HG03342 (cell line): ENCODE measurements at regions not wholly inside any gene's neighbourhood (a gene's known extent, or its start where the extent isn't known, plus 50 kb on each side); places are given as distances from the start of the nearest gene placed in this dataset.

Source experiments
- ATAC-seq: cut with Tn5 transposase; IDR thresholded peaks from one replicate; pipeline ENCODE4 v1.9.1; 2021; ENCODE audit warnings: mild to moderate bottlenecking, moderate library complexity; ENCODE audit not compliant: unreplicated experiment

GRCh38 chr12:92089559-92089958 is 56.1 kb downstream of the BTG1 start:
- no peak for ATAC-seq

- no peak for ATAC-seq
Observed at GRCh38 chr12:92088805-92089204, 56.8 kb downstream of the BTG1 start.

- ATAC-seq, result no peak
Observed at GRCh38 chr12:92085736-92086040, 60.0 kb downstream of the BTG1 start.

GRCh38 chr12:92085040-92085735 is 60.5 kb downstream of the BTG1 start:
- ATAC-seq, result peak; percentile 71

DNA sequence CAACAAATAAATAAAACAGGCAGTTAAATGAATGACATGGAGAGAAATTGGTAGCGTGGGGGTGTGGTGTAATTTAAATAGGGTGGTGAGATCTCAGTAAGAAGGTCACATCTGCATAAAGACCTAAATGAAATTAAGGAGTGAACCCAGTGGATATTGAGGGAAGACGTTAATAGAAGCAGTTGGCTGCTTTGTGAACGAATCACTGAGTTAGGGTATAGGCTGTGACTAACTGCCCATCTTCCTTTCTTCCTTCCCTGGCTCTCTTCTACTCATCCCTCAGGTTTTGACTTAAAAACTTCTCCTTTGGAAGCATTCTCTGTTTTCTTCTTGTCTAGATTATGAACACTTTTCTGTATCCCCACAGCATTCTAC is 64.7 kb downstream of the BTG1 start:
- ATAC-seq, result no peak

GRCh38 chr12:92079054-92079385 is 66.6 kb downstream of the BTG1 start:
- ATAC-seq, result no peak

DNA sequence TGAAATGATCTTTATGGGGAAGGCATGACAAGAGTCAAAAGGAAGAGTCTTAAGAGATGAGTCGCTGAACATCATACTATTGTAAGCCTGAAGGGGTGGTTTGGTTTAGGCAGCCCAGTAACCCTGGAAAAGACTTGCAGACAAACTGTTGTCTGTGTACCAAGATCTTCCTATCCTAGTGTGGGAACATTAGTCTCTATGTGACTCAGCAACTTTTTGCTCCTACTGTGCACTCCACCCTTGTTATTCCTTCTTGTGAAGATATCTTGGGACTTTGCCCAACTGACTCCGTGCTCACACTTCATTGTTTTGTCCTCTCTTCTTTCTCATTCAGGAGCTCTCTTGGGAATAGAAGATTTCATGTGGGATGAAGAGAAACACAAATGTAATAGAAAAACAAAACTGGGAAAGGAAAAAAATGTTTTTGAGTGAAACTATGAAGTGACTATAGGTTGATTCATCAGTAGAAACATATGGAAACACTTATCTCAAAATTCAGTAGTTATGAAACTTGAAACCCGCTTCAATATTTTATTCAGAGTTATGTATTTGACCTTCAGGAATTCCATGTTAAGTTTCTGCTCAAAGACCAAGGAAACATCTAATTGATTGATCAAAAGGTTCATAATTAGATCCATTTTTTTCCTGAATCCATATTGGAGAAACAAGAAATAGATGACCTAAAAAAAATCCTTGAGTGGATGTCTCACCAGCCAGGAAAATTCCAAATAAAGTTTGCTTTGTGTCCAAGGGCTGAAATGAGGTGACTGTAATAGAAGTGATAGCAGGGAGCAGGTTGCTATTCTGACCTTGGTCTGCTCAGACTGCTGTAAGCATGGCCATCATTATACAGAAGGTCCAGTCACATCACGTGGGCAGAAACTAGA is 67.2 kb downstream of the BTG1 start:
- ATAC-seq, result no peak

DNA sequence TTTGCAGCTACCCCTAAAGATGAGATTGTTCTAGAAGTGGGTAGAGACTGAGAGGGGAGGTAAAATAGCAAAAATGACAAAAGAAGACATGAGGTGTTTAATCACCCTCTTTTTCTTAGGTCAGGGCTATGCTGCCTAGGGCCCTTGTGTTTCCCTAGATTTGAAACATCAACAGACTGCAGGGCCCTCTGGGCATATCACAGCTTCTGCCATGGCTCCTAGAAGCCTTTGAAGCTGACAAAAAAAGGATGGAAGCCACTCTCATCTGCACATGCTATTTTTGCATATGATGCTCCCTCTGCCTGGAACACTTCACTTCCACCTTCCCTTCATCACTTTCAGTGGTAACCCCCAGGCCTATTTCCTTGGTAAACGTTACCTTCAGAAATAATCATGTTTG is 68.1 kb downstream of the BTG1 start:
- no peak for ATAC-seq

DNA sequence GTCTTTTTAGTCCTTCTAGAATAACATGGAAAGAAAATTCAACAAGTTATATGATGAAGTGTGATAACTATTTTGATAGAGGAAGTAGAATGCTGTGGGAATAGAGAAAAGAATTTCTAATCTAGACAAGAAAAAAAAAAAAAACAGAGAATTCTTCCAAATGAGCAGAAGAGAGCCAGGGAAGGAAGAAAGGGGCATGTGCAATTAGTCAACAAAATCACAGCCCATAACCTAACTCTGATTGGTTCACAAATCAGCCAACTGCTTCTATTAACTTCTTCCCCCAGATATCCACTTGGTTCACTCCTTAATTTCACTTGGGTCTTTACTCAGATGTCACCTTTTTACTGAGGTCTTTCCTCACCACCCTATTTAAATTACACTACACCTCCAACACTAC is 69.5 kb downstream of the BTG1 start:
- ATAC-seq, result no peak

- no peak for ATAC-seq
Observed at GRCh38 chr12:92075425-92075914, 70.2 kb downstream of the BTG1 start.

DNA sequence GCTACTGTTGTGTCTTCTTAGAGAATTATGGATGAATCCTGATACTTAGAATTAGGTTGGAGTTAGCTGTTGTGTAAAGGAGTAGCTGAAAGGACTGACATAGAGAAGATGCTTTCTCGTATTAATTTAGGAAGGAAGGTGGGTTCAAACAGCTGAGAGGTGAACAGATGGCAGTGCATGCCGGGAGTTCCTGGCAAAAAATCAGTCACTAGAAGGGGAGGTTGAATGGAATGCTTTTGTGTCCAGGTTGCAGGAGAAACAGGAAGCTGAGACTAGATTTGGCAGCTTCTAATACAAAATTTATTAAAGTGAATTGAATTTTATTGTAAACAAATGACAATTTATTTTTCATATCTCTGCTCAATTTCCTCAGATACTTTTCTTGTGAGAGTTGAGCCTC is 70.8 kb downstream of the BTG1 start:
- ATAC-seq, result no peak

DNA sequence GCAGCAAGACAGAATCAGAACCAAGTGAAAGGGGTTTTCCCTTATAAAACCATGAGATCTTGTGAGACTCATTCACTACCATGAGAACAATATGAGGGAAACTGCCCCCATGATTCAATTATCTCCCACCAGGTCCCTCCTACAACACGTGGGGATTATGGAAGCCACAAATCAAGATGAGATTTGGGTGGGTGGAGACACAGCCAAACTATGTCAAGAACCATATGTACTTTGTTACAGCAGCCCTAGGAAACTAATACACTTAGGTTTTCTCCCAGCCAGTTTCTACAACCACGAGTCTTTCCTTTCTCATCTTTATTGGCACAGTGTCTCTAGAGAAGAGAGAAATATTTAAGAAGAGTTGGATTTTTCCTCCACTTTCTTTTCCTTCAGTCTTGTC is 72.6 kb downstream of the BTG1 start:
- ATAC-seq, result no peak

DNA sequence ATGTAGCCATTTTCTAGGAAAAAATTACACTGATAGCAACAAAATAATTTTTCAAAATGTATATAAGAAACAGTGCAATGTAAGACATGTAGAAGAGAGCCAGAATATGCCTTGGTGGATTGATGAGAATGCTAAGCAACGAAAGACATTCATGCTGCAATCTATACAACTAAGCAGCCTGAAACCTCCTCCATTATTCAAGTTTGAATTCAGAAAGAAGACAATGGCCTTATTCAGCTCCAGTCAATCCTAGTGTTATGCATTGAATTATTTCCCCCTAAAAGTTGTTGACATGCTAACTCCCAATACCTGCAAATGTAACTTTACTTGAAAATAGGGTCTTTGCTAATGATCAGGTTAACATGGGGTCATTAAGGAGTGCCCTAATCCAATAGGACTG is 73.5 kb downstream of the BTG1 start:
- no peak for ATAC-seq

- ATAC-seq, result no peak
Observed at GRCh38 chr12:92070864-92071445, 74.7 kb downstream of the BTG1 start.

DNA sequence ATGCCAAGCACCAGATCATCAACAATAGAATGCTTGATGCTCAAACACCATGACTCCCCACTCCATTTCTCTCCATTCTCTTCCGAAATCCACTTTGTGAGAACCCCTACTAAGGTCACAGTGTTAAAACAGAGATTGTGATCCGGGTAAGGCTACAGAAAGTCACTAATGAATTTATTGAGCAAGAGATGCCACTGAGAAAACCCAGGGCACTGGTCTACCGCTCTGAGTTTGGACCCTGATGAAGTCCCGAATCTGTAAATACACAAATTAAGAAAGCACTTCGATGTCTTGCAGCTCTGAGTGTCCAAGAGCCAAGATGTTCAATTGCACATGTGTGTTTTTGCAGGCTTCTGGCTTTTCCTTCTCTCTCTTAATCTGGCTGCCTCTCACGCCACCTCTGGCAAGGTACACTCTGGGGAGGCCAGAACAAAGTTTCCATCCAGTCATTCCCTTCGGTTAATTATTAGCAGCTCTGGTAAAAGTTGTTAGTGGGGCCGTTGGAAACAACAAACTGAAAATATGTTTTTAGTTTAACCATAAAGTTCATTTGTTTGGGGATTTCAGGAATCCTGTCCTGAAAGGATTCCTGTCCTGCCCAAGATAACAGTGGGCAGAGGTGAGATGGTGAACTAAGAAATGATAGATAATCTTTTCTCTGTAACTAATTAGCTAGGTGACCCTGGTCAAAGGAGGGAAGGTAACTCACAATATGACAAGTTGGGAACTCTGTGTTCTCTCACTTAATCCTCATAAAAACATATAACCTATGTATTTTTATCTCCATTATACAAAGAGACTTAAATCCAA is 75.4 kb downstream of the BTG1 start:
- peak; percentile 56 for ATAC-seq

DNA sequence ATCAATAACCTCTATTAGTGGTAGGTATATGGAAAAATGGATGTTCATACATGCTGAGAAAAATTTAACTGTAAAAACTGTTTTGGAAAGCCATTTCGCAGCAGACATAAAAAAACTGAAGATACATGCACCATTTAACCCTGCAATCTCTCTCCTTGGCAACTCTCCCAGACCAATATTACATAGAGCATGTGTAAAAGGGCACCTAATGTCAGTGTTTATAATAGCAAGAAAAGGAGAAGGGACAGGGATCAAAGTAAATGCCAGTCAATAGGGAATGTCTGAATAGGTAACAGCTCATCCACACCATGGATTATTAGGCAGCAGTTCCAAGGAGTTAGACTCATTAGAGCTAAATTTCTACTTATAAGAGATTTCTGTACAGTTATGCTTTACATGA is 77.2 kb downstream of the BTG1 start:
- no peak for ATAC-seq

GRCh38 chr12:92065639-92066038 is 80.0 kb downstream of the BTG1 start:
- ATAC-seq, result no peak

- ATAC-seq, result peak; percentile 80
Observed at GRCh38 chr12:92065018-92065499, 80.6 kb downstream of the BTG1 start.

DNA sequence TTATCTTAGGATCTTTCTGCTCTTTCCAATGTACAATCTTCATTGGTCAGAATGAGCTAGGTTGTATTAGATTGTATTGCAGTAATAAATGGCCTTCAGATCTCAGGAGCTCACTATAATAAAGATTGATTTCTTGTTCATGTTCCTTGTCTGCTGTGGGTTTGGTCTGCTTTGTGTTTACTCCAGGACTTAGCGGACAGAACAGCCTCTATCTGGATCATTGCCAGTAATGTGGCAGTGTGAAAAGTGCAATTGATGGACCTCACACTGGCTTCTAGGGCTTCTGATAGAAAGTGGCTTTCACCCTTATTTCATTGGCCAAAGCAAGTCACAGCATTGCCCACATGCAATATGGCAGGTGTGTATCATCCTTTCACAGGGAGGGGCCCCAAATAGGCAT is 81.2 kb downstream of the BTG1 start:
- ATAC-seq, result no peak

GRCh38 chr12:92063641-92064040 is 82.0 kb downstream of the BTG1 start:
- no peak for ATAC-seq
